HG02759 (cell line): ENCODE measurements at regions not wholly inside any gene's neighbourhood (a gene's known extent, or its start where the extent isn't known, plus 50 kb on each side); places are given as distances from the start of the nearest gene placed in this dataset.
A peak's percentile ranks its signal among the peaks of the same experiment; 100 is the strongest.
"Not testable (repeated sequence)": the region's sequence is repeated elsewhere in the genome, so short reads cannot be mapped to it uniquely, and the experiment has no call there.

Experiments
- ATAC-seq: cut with Tn5 transposase; IDR thresholded peaks from one replicate; pipeline ENCODE4 v1.9.1; 2021; ENCODE audit warnings: mild to moderate bottlenecking, moderate library complexity; ENCODE audit not compliant: unreplicated experiment

DNA sequence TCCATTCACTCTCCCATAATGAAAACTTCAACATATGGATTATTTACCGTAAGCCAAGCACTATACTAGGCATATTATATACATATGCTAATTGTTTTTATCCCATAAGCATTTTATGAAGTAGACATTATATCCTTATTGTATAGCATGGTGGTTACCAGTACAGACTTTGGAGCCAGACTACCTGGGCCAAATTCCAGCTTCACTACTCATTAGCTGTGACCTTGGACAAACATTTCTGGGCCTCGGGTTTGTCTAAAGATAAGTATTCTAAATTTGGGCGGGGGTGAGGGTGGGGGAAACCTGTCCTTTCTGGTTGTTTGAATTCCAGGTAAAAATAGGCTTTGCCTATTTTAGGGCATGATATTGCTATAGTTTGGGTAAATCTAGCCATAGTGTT, 66.5 kb upstream of the P2RY1 start:
- no peak for ATAC-seq

DNA sequence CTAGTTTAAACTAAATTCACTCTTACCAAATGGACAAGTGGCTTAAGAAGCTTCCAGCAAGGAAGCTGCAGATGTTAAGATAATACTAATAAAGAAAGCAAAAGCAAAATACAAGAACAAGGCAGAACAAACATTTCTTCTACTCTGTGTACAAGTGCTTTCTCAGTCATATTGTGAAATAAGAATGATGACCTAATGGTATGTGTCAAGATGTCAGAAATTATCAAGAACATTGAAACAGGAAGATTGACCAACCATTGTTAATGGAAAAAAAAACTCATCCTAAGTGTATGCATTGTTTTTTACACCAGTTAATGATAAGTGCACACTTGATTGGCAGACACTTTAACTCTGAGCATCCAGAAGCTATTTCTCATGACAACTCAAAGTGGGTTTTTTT, 65.4 kb upstream of the P2RY1 start:
- peak; percentile 59 for ATAC-seq

DNA sequence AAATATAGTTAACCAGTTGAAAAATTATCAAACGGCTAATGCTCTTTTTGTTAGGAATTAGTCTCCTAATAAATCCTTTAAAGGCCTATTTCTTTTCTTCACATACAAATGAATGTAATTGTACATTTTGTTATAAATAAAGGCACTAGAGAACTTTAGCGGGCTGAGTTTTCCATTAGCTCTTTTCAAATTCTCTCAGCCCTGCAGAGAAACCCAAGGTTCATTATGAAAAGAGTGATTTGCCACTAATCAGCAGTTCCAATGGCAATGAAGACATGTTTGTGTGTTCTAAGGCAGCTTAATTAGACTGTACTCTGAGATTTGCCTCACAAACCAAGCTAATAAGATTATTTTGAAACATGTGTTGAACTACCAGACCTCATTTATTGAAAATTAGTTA, 64.6 kb upstream of the P2RY1 start:
- ATAC-seq, result no peak

DNA sequence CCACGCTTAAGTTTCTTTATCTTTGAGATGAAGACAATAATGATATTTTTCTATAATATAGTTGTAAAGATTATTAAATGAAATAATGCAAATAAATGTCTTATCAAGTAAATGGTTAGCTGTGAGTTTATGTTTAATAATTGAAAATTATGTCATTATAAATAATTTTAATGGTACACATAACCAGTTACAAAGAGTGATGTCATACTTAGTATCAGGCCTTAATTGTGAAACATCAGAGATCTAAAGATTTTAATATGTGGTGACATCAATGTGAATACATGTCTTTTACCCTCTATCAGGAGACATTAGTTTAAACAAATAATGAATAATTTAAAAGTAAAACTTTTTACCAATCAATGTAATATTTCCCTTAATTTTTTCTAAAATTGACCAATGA, 63.8 kb upstream of the P2RY1 start:
- ATAC-seq, result no peak

DNA sequence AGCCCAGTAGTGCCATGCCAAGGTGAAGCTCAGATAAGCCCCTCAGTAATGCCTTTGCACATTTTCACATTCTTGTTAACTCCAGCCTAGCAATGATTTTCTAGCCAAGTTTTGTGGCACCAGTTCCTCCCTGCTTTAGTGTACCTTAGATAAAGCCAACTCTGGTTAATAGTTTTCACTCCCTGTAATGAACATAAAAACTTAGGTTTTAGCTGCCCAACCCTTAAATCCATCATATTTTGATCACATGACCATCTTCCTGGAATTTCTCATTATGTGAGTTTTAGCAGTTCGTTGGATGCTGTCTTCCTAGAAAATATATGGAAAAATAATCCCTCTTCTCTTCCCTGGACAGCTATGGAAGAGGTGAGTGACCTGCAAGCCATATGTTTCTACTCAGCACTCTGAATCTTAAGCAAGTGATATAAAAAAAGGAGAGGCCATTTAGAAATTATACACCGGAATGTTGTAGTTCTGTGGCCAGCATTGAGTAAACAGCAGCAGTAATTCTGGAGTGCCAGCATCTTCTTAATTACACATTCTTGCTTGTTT, 62.2 kb upstream of the P2RY1 start:
- no peak for ATAC-seq

DNA sequence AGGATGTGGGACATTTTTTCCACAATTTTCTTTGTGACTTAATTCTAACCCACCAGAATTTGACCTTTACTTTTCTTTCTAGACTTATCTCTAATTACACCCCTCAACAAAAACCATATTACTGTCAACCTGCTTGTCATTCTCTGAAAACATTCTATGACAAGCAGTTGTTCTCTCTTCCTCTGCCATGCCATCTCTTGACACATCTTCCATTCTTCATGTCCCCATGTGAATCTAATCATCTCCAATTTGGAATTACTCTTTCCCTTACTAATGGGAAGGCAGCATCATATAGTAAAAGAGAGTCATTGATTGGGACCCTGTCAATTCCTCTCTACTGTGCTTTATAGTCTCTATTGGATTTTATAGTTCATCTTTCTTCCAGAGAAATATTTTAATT, 61.3 kb upstream of the P2RY1 start:
- no peak for ATAC-seq

DNA sequence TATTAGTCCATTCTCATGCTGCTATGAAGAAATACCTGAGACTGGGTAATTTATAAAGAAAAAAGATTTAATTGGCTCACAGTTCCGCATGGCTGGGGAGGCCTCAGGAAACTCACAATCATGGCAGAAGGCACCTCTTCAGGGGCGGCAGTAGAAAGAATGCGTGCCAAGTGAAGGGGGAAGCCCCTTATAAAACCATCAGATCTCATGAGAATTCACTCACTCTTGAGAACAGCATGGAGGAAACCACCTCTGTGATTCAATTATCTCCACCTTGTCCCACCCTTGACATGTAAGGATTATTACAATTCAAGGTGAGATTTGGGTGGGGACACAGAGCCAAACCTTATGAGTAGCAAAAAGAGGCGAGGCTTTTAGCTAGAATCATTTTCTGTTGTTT, 60.7 kb upstream of the P2RY1 start:
- not testable (repeated sequence) for ATAC-seq

DNA sequence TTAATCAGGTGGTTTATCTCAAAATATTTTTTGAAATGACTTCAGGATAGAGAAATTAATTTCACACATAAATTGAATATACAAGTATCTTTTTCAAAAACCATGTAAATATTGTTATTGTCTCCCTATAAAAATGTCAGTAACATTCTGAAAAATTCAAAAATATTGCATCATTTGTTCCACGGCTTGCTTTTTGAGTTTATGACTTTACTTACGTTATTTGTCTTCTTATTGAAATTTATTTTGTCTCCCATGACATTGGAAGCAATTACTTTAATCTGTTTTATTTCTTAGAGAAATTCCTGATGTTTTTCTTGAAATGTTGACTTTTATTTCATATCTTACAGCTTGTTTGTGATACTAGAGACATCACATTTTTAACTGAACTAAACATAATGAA, 56.9 kb upstream of the P2RY1 start:
- ATAC-seq, result no peak

DNA sequence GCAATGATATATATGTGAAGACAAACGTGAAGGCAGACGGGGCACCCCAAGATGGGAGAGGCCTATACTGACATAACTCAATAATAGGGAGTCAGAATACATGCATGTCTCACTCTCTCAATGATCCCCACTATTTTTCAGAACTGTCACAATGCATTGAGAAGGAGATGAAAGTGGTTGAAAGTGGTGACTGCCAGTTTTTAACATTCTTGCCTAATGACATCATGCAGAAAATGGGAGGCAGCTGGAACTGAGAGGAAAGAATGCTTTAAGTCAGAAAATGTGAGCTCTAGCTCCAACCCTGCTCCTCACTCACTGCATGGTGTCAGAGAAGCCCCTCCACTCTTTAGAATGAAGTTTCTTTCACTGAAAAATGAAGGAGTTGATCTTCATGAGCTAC, 55.3 kb upstream of the P2RY1 start:
- no peak for ATAC-seq

DNA sequence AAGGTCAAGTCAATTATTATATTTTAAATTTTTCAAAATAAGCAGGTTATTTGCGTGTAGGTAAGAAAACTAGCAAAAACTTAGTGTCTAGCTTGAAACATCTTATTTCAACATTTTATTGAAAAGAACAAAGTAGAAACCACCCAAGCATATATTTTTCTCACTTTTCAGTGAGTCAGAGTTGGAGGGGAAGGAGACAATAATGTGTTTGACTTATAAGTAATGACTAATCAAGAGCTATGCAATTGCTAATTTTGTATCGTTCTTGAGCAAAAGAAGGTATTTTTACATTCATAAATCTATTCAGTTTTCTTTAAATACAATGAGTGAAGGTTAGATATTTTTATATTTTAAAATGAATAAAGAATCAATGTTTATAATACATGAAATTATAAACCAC, 54.4 kb upstream of the P2RY1 start:
- no peak for ATAC-seq

DNA sequence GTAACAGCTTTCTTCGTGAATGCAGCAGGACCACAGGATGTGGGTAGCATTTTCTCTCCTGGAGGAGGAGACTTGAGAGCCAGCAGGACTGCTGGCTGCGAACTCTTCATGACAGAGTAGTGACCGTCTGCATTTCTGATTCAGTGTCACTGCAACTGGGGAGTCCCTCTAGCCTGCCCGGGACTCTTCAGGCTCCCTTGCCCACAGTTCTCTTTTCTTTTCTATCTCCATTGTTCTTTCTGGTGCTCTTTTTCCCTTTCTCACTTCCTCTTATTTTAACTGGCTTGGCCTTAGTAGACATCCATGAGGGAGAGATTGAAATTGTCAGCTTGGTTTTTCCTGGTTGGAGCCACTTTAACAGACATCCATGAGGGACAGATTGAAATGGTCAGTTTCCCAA, 49.9 kb upstream of the P2RY1 start:
- ATAC-seq, result no peak
